ENCODE measurements at regions not wholly inside any gene's neighbourhood (a gene's known extent, or its start where the extent isn't known, plus 50 kb on each side); places are given as distances from the start of the nearest gene placed in this dataset.

DNA sequence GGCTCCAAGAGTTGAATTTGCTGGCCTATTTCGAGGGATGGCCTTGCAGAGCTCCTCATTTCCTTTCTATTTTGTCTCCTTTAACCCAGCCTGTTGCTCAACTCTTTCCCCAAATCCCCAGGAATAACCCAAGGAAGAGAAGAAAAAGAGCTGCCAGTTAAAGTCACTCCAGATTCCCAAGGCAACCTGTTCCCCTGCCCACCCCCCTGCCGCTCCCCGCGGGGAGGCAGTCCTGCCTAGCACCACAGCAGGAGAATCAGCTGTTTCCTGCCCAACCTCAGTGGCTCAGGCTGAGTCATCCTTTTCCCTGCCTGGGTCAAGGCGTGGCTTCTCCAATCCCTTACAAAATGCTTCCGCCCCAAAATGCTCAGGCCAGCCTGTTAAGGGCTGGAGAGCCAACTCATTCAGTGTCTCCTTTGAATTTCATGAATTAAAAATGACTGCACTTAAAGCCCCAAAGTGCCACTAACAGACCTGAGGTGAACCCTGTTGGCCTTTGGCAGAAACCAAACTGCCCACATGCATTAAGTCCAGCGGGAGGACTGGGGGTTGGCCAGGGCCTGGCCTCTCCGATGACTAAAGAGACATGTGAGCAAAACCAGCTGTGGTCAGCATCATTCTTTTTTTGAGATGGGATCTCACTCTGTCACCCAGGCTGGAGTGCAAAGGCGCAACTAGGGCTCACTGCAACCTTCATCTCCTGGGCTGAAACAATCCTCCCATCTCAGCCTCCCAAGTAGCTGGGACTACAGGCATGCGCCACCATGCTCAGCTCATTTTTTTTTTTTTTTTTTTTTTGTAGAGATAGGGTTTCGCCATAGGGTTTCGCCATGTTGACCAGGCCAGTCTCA lies 83.2 kb upstream of the KIF5B start (continued):
- TF ChIP-seq, protein P1, sequence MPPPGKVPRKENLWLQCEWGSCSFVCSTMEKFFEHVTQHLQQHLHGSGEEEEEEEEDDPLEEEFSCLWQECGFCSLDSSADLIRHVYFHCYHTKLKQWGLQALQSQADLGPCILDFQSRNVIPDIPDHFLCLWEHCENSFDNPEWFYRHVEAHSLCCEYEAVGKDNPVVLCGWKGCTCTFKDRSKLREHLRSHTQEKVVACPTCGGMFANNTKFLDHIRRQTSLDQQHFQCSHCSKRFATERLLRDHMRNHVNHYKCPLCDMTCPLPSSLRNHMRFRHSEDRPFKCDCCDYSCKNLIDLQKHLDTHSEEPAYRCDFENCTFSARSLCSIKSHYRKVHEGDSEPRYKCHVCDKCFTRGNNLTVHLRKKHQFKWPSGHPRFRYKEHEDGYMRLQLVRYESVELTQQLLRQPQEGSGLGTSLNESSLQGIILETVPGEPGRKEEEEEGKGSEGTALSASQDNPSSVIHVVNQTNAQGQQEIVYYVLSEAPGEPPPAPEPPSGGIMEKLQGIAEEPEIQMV (CRISPR knock-in tag; IDR thresholded peaks at IDR 0.05; ENCODE audit: low read depth) = no peak
- TF ChIP-seq ISX (CRISPR knock-in tag; conservative IDR thresholded peaks at IDR 0.05) = no peak
- no peak for TF ChIP-seq CAMTA2 (CRISPR knock-in tag; IDR thresholded peaks at IDR 0.05; ENCODE audit: borderline replicate concordance)
- TF ChIP-seq ZNF441 (CRISPR knock-in tag; IDR thresholded peaks at IDR 0.05; ENCODE audit: borderline replicate concordance) = no peak
- 0 out of 2 replicates have a peak, but pooled peaks have one; percentile 30 for TF ChIP-seq ZNF644 (CRISPR knock-in tag; IDR thresholded peaks at IDR 0.05; ENCODE audit: low read depth)
- peak; percentile 42; the same call in 1 of the 2 replicates for TF ChIP-seq MED1 (CRISPR knock-in tag; IDR thresholded peaks at IDR 0.05)
- no peak for TF ChIP-seq RFXAP (CRISPR knock-in tag; IDR thresholded peaks at IDR 0.05; ENCODE audit: borderline replicate concordance)
- TF ChIP-seq, protein P2, sequence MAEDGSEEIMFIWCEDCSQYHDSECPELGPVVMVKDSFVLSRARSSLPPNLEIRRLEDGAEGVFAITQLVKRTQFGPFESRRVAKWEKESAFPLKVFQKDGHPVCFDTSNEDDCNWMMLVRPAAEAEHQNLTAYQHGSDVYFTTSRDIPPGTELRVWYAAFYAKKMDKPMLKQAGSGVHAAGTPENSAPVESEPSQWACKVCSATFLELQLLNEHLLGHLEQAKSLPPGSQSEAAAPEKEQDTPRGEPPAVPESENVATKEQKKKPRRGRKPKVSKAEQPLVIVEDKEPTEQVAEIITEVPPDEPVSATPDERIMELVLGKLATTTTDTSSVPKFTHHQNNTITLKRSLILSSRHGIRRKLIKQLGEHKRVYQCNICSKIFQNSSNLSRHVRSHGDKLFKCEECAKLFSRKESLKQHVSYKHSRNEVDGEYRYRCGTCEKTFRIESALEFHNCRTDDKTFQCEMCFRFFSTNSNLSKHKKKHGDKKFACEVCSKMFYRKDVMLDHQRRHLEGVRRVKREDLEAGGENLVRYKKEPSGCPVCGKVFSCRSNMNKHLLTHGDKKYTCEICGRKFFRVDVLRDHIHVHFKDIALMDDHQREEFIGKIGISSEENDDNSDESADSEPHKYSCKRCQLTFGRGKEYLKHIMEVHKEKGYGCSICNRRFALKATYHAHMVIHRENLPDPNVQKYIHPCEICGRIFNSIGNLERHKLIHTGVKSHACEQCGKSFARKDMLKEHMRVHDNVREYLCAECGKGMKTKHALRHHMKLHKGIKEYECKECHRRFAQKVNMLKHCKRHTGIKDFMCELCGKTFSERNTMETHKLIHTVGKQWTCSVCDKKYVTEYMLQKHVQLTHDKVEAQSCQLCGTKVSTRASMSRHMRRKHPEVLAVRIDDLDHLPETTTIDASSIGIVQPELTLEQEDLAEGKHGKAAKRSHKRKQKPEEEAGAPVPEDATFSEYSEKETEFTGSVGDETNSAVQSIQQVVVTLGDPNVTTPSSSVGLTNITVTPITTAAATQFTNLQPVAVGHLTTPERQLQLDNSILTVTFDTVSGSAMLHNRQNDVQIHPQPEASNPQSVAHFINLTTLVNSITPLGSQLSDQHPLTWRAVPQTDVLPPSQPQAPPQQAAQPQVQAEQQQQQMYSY (CRISPR knock-in tag; IDR thresholded peaks at IDR 0.05) = no peak
- TF ChIP-seq ZNF619 (CRISPR knock-in tag; IDR thresholded peaks at IDR 0.05) = no peak
- TF ChIP-seq, protein P3, sequence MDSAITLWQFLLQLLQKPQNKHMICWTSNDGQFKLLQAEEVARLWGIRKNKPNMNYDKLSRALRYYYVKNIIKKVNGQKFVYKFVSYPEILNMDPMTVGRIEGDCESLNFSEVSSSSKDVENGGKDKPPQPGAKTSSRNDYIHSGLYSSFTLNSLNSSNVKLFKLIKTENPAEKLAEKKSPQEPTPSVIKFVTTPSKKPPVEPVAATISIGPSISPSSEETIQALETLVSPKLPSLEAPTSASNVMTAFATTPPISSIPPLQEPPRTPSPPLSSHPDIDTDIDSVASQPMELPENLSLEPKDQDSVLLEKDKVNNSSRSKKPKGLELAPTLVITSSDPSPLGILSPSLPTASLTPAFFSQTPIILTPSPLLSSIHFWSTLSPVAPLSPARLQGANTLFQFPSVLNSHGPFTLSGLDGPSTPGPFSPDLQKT (CRISPR knock-in tag; IDR thresholded peaks at IDR 0.05; ENCODE audit: borderline replicate concordance) = no peak
- TF ChIP-seq, protein P4, sequence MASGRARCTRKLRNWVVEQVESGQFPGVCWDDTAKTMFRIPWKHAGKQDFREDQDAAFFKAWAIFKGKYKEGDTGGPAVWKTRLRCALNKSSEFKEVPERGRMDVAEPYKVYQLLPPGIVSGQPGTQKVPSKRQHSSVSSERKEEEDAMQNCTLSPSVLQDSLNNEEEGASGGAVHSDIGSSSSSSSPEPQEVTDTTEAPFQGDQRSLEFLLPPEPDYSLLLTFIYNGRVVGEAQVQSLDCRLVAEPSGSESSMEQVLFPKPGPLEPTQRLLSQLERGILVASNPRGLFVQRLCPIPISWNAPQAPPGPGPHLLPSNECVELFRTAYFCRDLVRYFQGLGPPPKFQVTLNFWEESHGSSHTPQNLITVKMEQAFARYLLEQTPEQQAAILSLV (CRISPR knock-in tag; IDR thresholded peaks at IDR 0.05; ENCODE audit: borderline replicate concordance) = no peak
- 0 out of 2 replicates have a peak, but pooled peaks have one; percentile 6 for TF ChIP-seq CEBPG (CRISPR knock-in tag; IDR thresholded peaks at IDR 0.05)
- TF ChIP-seq NFE2 (CRISPR knock-in tag; IDR thresholded peaks at IDR 0.05) = no peak
- no peak for TF ChIP-seq ZBTB1 (CRISPR knock-in tag; IDR thresholded peaks at IDR 0.05; ENCODE audit: borderline replicate concordance)
- TF ChIP-seq ZNF724P (CRISPR knock-in tag; IDR thresholded peaks at IDR 0.05; ENCODE audit: borderline replicate concordance) = no peak
- TF ChIP-seq NR2C2 (CRISPR knock-in tag; IDR thresholded peaks at IDR 0.05; ENCODE audit: borderline replicate concordance) = no peak
- TF ChIP-seq, protein P5, sequence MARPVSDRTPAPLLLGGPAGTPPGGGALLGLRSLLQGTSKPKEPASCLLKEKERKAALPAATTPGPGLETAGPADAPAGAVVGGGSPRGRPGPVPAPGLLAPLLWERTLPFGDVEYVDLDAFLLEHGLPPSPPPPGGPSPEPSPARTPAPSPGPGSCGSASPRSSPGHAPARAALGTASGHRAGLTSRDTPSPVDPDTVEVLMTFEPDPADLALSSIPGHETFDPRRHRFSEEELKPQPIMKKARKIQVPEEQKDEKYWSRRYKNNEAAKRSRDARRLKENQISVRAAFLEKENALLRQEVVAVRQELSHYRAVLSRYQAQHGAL (CRISPR knock-in tag; IDR thresholded peaks at IDR 0.05; ENCODE audit: not compliant biosample characterization) = no peak
- TF ChIP-seq ZNF282 (IDR thresholded peaks at IDR 0.05; ENCODE audit: partially characterized antibody) = no peak
- TF ChIP-seq, protein P6, sequence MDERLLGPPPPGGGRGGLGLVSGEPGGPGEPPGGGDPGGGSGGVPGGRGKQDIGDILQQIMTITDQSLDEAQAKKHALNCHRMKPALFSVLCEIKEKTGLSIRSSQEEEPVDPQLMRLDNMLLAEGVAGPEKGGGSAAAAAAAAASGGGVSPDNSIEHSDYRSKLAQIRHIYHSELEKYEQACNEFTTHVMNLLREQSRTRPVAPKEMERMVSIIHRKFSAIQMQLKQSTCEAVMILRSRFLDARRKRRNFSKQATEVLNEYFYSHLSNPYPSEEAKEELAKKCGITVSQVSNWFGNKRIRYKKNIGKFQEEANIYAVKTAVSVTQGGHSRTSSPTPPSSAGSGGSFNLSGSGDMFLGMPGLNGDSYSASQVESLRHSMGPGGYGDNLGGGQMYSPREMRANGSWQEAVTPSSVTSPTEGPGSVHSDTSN (CRISPR knock-in tag; IDR thresholded peaks at IDR 0.05) = no peak
- no peak for TF ChIP-seq PRPF4 (IDR thresholded peaks at IDR 0.05; ENCODE audit: low read depth, low read length, poor library complexity, severe bottlenecking)
